K562 (cell line): ENCODE measurements at regions not wholly inside any gene's neighbourhood (a gene's known extent, or its start where the extent isn't known, plus 50 kb on each side); places are given as distances from the start of the nearest gene placed in this dataset.

ENCODE experiments used
- ATAC-seq: fragments of 200-7000 bp; cut with Tn5 transposase; 3 replicates; pipeline ENCODE4 v1.9.1; 2020; ENCODE audit warnings: moderate library complexity
- BruUV-seq: library from RNA; stranded (reverse); fragments of 400-500 nt; replicated peaks from 2 replicates; lab custom pipeline; 2021; lab: Mats Ljungman, UMichigan
- CTCF ChIA-PET: fragments of 300-600 bp; formaldehyde crosslinking; extraction: SDS; loops from one replicate; lab custom pipeline; 2021; ENCODE audit warnings: low intra/inter-chr PET ratio; lab: Yijun Ruan, JAX
- POLR2A ChIA-PET: fragments of 300-600, 350-650 bp; sonication (Branson Sonifier 250); formaldehyde crosslinking; extraction: SDS; loops from one replicate; lab custom pipeline; 2021; ENCODE audit warnings: antibody characterized with exemption, inconsistent platforms; lab: Yijun Ruan, JAX
- DNase-seq, 4 experiments: peaks; one replicate each; pipeline versions ENCODE4 v3.0.0 to v3.0.0-alpha.2; 2011 to 2018; ENCODE audit warnings: low spot score in 3 of 4, mixed read lengths in 3 of 4; ENCODE audit errors: extremely low read depth in 1 of 4
- FAIRE-seq: peaks from 2 replicates; lab custom pipeline; 2011; peaks lifted over from hg19 to GRCh38; lab: Jason Lieb, UNC
- H2AFZ ChIP-seq: 2 replicates; pipeline ENCODE4 v1.6.0; 2011; ENCODE audit warnings: low read depth, low read length, control low read depth, inconsistent platforms
- H3K27ac ChIP-seq: fragments of 200-600 bp; 3 replicates; pipeline ENCODE4 v1.8.0; 2011; ENCODE audit warnings: low read depth, mild to moderate bottlenecking, control low read depth, inconsistent platforms, low read length, moderate library complexity, mixed read lengths; ENCODE audit errors: extremely low read depth
- H3K27me3 ChIP-seq, 2 experiments: fragments of 300-600 bp in 1 of 2; 2 replicates in 1 of 2; 3 replicates in 1 of 2; pipeline versions ENCODE4 v1.6.0 to v1.8.0; 2011; ENCODE audit warnings: inconsistent platforms in 2 of 2, low read length in 2 of 2, mild to moderate bottlenecking in 1 of 2, mixed read lengths in 1 of 2, moderate library complexity in 1 of 2; ENCODE audit not compliant: control insufficient read depth in 2 of 2, insufficient read depth in 2 of 2
- H3K36me3 ChIP-seq: fragments of 300-600 bp; 3 replicates; pipeline ENCODE4 v1.8.0; 2011; ENCODE audit warnings: mild to moderate bottlenecking, low read length, inconsistent platforms; ENCODE audit not compliant: control insufficient read depth, insufficient read depth
- H3K4me1 ChIP-seq, 2 experiments: fragments of 200-600 bp in 1 of 2; replicated peaks in 1 of 2; 2 replicates in 1 of 2; 3 replicates in 1 of 2; pipeline versions ENCODE4 v1.5.1 to v1.8.0; 2011; ENCODE audit warnings: inconsistent platforms in 2 of 2, low read length in 2 of 2, mild to moderate bottlenecking in 1 of 2, mixed read lengths in 1 of 2, moderate library complexity in 1 of 2; ENCODE audit not compliant: control insufficient read depth in 2 of 2, insufficient read depth in 2 of 2
- H3K4me2 ChIP-seq: 2 replicates; pipeline ENCODE4 v1.6.1; 2011; ENCODE audit warnings: low read length, control low read depth, inconsistent platforms, mixed read lengths; ENCODE audit not compliant: insufficient read depth
- H3K4me3 ChIP-seq: fragments of 200-600 bp; sonication (generic), shearing (Covaris generic); 2 replicates; pipeline ENCODE4 v1.5.1; 2016; ENCODE audit warnings: control low read depth, inconsistent platforms
- H3K79me2 ChIP-seq: fragments of 200-600 bp; 3 replicates; pipeline ENCODE4 v1.8.0; 2011; ENCODE audit warnings: low read length, inconsistent platforms; ENCODE audit not compliant: control insufficient read depth, insufficient read depth
- H3K9ac ChIP-seq, 2 experiments: 2 replicates each; pipeline versions ENCODE4 v1.6.0 to v1.6.1; 2011; ENCODE audit warnings: low read depth in 2 of 2, low read length in 2 of 2, control low read depth in 1 of 2, inconsistent platforms in 1 of 2, mild to moderate bottlenecking in 1 of 2, mixed read lengths in 1 of 2; ENCODE audit not compliant: insufficient read depth in 1 of 2
- H3K9me1 ChIP-seq: one replicate; pipeline ENCODE4 v1.6.0; 2011; ENCODE audit warnings: inconsistent platforms, mild to moderate bottlenecking, low read length, moderate library complexity; ENCODE audit not compliant: control insufficient read depth, insufficient read depth
- H3K9me3 ChIP-seq: replicated peaks from 2 replicates; pipeline ENCODE4 v1.5.1; 2011; ENCODE audit warnings: low read depth, low read length, inconsistent platforms; ENCODE audit not compliant: control insufficient read depth, insufficient read depth
- H4K20me1 ChIP-seq: replicated peaks from 2 replicates; pipeline ENCODE4 v1.6.1; 2011; ENCODE audit warnings: low read length, inconsistent platforms, mixed read lengths; ENCODE audit not compliant: control insufficient read depth, insufficient read depth
- FOXJ3 ChIP-seq: sonication (generic); formaldehyde crosslinking; IDR thresholded peaks from 2 replicates; pipeline ENCODE4 v1.4.0; 2020; ENCODE audit warnings: mild to moderate bottlenecking, missing genetic modification reagents
- RBM25 ChIP-seq: fragments of 200-400 bp; formaldehyde crosslinking; IDR thresholded peaks from 2 replicates; pipeline ENCODE4 v1.6.1; 2018; ENCODE audit warnings: low read length, low read depth, moderate library complexity; ENCODE audit not compliant: severe bottlenecking
- RFX7 ChIP-seq: fragments of 250-450 bp; sonication (Bioruptor Pico); IDR thresholded peaks from 2 replicates; pipeline ENCODE4 v1.5.1; 2021; ENCODE audit warnings: mild to moderate bottlenecking
- WGBS: fragments of 100-300 bp; shearing (Covaris generic); methylation state at CpG from one replicate; pipeline ENCODE4 v1.1.6; 2016; ENCODE audit warnings: low coverage, mixed read lengths; ENCODE audit not compliant: insufficient coverage; ENCODE audit errors: missing lambda C conversion rate; 5-methylcytosine and 5-hydroxymethylcytosine counted together
- in situ Hi-C: fragments of 300-500 bp; cut with MboI; formaldehyde crosslinking; loops from 4 replicates; pipeline ENCODE4 v1.15.0; 2018; ENCODE audit warnings: inconsistent platforms, mixed read lengths
- intact Hi-C: fragments of 100-400 bp; cut with micrococcal nuclease; formaldehyde crosslinking; loops from 2 replicates; pipeline ENCODE4 v1.14.2; 2022

GRCh38 chr7:97280950-97281349 is 163.5 kb downstream of the SDHAF3 start:
- Histone ChIP-seq H4K20me1 (no peaks in the 10 kb centered on the region), H3K79me2 (no peaks in the 10 kb centered on the region), H3K4me2 (no peak overlapping the region), H3K9me1 (no peaks in the 10 kb centered on the region), H3K27ac (no peak overlapping the region), H3K36me3 (no peaks in the 10 kb centered on the region), H3K27me3 (peaks cover 0 to 7% of the 10 kb centered on the region in 2 experiments; a peak in 1 of 5 replicates), H3K9me3 (no peaks in the 10 kb centered on the region), H3K9ac (no peak overlapping the region), H3K4me3 (no peak overlapping the region), H2AFZ (no peak overlapping the region), H3K4me1 (no peaks in the 10 kb centered on the region)
- ATAC-seq: no peak
- intact Hi-C loops (no loop called here), in situ Hi-C loops (no loop called here)
- DNase-seq: no peak
- ChIA-PET POLR2A (interaction anchor here (1.0 kb wide), 1 partner anchor 188 kb away, joined by 3 read pairs; no protein-coding TSS in a partner anchor), CTCF (no interaction called here)
- no TSS peak for BruUV-seq
- FAIRE-seq: no peak
- WGBS: 8% methylated on average over 5 of the region's 5 CpGs
- TF ChIP-seq RBM25 (no peak), RFX7 (CRISPR knock-in tag) (no peak)

- DNase-seq (no peak), ATAC-seq (no peak)
- Histone ChIP-seq H3K9ac (no peak overlapping the region), H3K27me3 (peaks cover 0 to 4% of the 10 kb centered on the region in 2 experiments; a peak in 1 of 5 replicates), H3K9me3 (no peaks in the 10 kb centered on the region), H3K4me1 (no peaks in the 10 kb centered on the region), H3K79me2 (no peaks in the 10 kb centered on the region), H3K4me2 (no peak overlapping the region), H3K9me1 (no peaks in the 10 kb centered on the region), H4K20me1 (no peaks in the 10 kb centered on the region), H2AFZ (no peak overlapping the region), H3K27ac (no peak overlapping the region), H3K36me3 (no peaks in the 10 kb centered on the region), H3K4me3 (no peak overlapping the region)
- POLR2A ChIA-PET: no interaction called here
- BruUV-seq: no TSS peak
- intact Hi-C loops (no loop called here), in situ Hi-C loops (no loop called here)
- 0% methylated on average over 2 of the region's 2 CpGs for WGBS
- CTCF ChIA-PET: no interaction called here
- no peak for TF ChIP-seq FOXJ3 (CRISPR knock-in tag)
- TF ChIP-seq, all 486 proteins: peak for 0
- no peak for FAIRE-seq
These were observed 167.8 kb downstream of the SDHAF3 start for GRCh38 chr7:97285348-97285747.
